SK-N-SH (cell line): ENCODE measurements at regions not wholly inside any gene's neighbourhood (a gene's known extent, or its start where the extent isn't known, plus 50 kb on each side); places are given as distances from the start of the nearest gene placed in this dataset.

Experiments
- CTCF ChIP-seq: fragments of 200-600 bp; sonication (generic); IDR thresholded peaks from 2 replicates; pipeline ENCODE4 v1.6.1; 2017; ENCODE audit warnings: antibody characterized with exemption, mild to moderate bottlenecking, moderate library complexity
- ELF1 ChIP-seq: IDR thresholded peaks from 2 replicates; pipeline ENCODE4 v1.4.0; 2012
- MAX ChIP-seq: IDR thresholded peaks from 2 replicates; pipeline ENCODE4 v1.4.0; 2012; ENCODE audit warnings: low read depth
- PBX3 ChIP-seq: IDR thresholded peaks from 2 replicates; pipeline ENCODE4; 2012
- SIN3A ChIP-seq: IDR thresholded peaks from 2 replicates; pipeline ENCODE4 v1.6.1; 2012; ENCODE audit warnings: low read depth, mild to moderate bottlenecking, low read length, moderate library complexity, borderline replicate concordance

- no peak for TF ChIP-seq CTCF
- no peak for TF ChIP-seq SIN3A
- TF ChIP-seq ELF1, result no peak
- no peak for TF ChIP-seq PBX3
- TF ChIP-seq MAX, result no peak
Observed at GRCh38 chr6:92822222-92822621, 597.1 kb downstream of the EPHA7 start.
